AG04450 (cell line): ENCODE measurements at regions not wholly inside any gene's neighbourhood (a gene's known extent, or its start where the extent isn't known, plus 50 kb on each side); places are given as distances from the start of the nearest gene placed in this dataset.

Experiments used
- CTCF ChIA-PET: fragments of 300-600, 350-600 bp; formaldehyde crosslinking; extraction: SDS; loops from one replicate; lab custom pipeline; 2022; ENCODE audit warnings: antibody characterized with exemption, inconsistent platforms; lab: Charles Lee
- POLR2A ChIA-PET: fragments of 350-600 bp; formaldehyde crosslinking; extraction: SDS; loops from one replicate; lab custom pipeline; 2021; ENCODE audit warnings: antibody characterized with exemption, inconsistent platforms; lab: Yijun Ruan, JAX
- DNase-seq: peaks from one replicate; pipeline ENCODE4 v3.0.0-alpha.2; 2011; ENCODE audit warnings: low read depth, low spot score
- H3K27ac ChIP-seq: one replicate; pipeline ENCODE4 v1.5.1; 2012; ENCODE audit warnings: low read depth, low read length, control low read depth
- H3K27me3 ChIP-seq: one replicate; pipeline ENCODE4 v1.6.0; 2012; ENCODE audit warnings: low read length; ENCODE audit not compliant: control insufficient read depth, insufficient read depth
- H3K4me3 ChIP-seq: 2 replicates; pipeline ENCODE4 v1.5.1; 2011; ENCODE audit warnings: mild to moderate bottlenecking, low read depth, low read length, control low read depth
- H3K9me3 ChIP-seq: 2 replicates; pipeline ENCODE4 v1.5.1; 2012; ENCODE audit warnings: low read length; ENCODE audit not compliant: control insufficient read depth, insufficient read depth
- CTCF ChIP-seq: IDR thresholded peaks from 2 replicates; pipeline ENCODE4 v1.5.1; 2011; ENCODE audit warnings: low read depth, low read length, control low read depth, inconsistent platforms

- Histone ChIP-seq H3K27ac (no peak overlapping the region), H3K4me3 (no peak overlapping the region), H3K9me3 (peaks cover under 1% of the 10 kb centered on the region; the same call in 1 of the 2 replicates), H3K27me3 (no peaks in the 10 kb centered on the region)
- TF ChIP-seq CTCF = no peak
- no peak for DNase-seq
- CTCF ChIA-PET = no interaction called here
- POLR2A ChIA-PET = no interaction called here
Observed at GRCh38 chr3:36032180-36033047, 347.9 kb upstream of the STAC start.

GRCh38 chr3:36058404-36059030 lies 321.8 kb upstream of the STAC start:
- TF ChIP-seq CTCF = no peak
- Histone ChIP-seq H3K27me3 (no peaks in the 10 kb centered on the region), H3K4me3 (no peak overlapping the region), H3K27ac (no peak overlapping the region), H3K9me3 (no peaks in the 10 kb centered on the region)
- no peak for DNase-seq
- POLR2A ChIA-PET = no interaction called here
- CTCF ChIA-PET = no interaction called here

GRCh38 chr3:36060950-36061349 lies 319.4 kb upstream of the STAC start:
- ChIA-PET CTCF (no interaction called here), POLR2A (no interaction called here)
- Histone ChIP-seq H3K4me3 (no peak overlapping the region), H3K27ac (no peak overlapping the region), H3K27me3 (no peaks in the 10 kb centered on the region), H3K9me3 (no peaks in the 10 kb centered on the region)
- no peak for TF ChIP-seq CTCF
- DNase-seq = no peak

- ChIA-PET CTCF (no interaction called here), POLR2A (no interaction called here)
- no peak for DNase-seq
- no peak for TF ChIP-seq CTCF
- Histone ChIP-seq H3K9me3 (no peaks in the 10 kb centered on the region), H3K27me3 (no peaks in the 10 kb centered on the region), H3K4me3 (no peak overlapping the region), H3K27ac (no peak overlapping the region)
Observed at GRCh38 chr3:36063992-36064391, 316.3 kb upstream of the STAC start.

- H3K4me3 ChIP-seq = no peak overlapping the region
- no peaks in the 10 kb centered on the region for H3K27me3 ChIP-seq
- H3K27ac ChIP-seq = no peak overlapping the region
- DNase-seq = no peak
- ChIA-PET CTCF (no interaction called here), POLR2A (no interaction called here)
- no peaks in the 10 kb centered on the region for H3K9me3 ChIP-seq
- no peak for TF ChIP-seq CTCF
Observed at GRCh38 chr3:36065321-36065720, 315.0 kb upstream of the STAC start.
